ENCODE measurements at regions not wholly inside any gene's neighbourhood (a gene's known extent, or its start where the extent isn't known, plus 50 kb on each side); places are given as distances from the start of the nearest gene placed in this dataset.
"Not testable (repeated sequence)": the region's sequence is repeated elsewhere in the genome, so short reads cannot be mapped to it uniquely, and the experiment has no call there.

- no peak overlapping the region for H3K4me3 ChIP-seq
Observed at GRCh38 chr11:121904148-121904547, 211.9 kb downstream of the BLID start.

GRCh38 chr11:121901886-121902285 lies 214.1 kb downstream of the BLID start:
- no peak overlapping the region for H3K4me3 ChIP-seq
- DNase-seq (ENCODE audit: low spot score) = no peak
- H3K27me3 ChIP-seq = no peaks in the 10 kb centered on the region
- peaks cover 2% of the 10 kb centered on the region for H3K4me1 Mint-ChIP-seq
- H3K27ac Mint-ChIP-seq = no peak overlapping the region
- no peaks in the 10 kb centered on the region for H3K9me3 ChIP-seq (ENCODE audit: low read depth)
- H3K9me3 Mint-ChIP-seq = no peaks in the 10 kb centered on the region
- H3K36me3 Mint-ChIP-seq = no peaks in the 10 kb centered on the region
- H3K27me3 Mint-ChIP-seq (ENCODE audit: insufficient read depth, low read depth) = peaks cover 3% of the 10 kb centered on the region
- H3K4me2 ChIP-seq = no peak overlapping the region
- no peak overlapping the region for H2AFZ ChIP-seq (replicated peaks)
- no peak overlapping the region for H3K9ac ChIP-seq
- TF ChIP-seq EZH2 (IDR thresholded peaks at IDR 0.05) = no peak
- TF ChIP-seq, protein P1, sequence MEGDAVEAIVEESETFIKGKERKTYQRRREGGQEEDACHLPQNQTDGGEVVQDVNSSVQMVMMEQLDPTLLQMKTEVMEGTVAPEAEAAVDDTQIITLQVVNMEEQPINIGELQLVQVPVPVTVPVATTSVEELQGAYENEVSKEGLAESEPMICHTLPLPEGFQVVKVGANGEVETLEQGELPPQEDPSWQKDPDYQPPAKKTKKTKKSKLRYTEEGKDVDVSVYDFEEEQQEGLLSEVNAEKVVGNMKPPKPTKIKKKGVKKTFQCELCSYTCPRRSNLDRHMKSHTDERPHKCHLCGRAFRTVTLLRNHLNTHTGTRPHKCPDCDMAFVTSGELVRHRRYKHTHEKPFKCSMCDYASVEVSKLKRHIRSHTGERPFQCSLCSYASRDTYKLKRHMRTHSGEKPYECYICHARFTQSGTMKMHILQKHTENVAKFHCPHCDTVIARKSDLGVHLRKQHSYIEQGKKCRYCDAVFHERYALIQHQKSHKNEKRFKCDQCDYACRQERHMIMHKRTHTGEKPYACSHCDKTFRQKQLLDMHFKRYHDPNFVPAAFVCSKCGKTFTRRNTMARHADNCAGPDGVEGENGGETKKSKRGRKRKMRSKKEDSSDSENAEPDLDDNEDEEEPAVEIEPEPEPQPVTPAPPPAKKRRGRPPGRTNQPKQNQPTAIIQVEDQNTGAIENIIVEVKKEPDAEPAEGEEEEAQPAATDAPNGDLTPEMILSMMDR (IDR thresholded peaks at IDR 0.05) = no peak
- TF ChIP-seq EZH2phosphoT487 (IDR thresholded peaks at IDR 0.05) = no peak
- no peaks in the 10 kb centered on the region for H3F3A ChIP-seq (ENCODE audit: low read depth)
- H3K36me3 ChIP-seq = no peaks in the 10 kb centered on the region
- no peaks in the 10 kb centered on the region for H3K4me1 ChIP-seq
- no peaks in the 10 kb centered on the region for H3K79me2 ChIP-seq (ENCODE audit: low read depth)
- no peak overlapping the region for H3K27ac ChIP-seq
- no peaks in the 10 kb centered on the region for H4K20me1 ChIP-seq (ENCODE audit: low read depth)
- H3K4me3 Mint-ChIP-seq = no peak overlapping the region

More at GRCh38 chr11:121904148-121904547, 211.9 kb downstream of the BLID start:
- TF ChIP-seq EZH2 (IDR thresholded peaks at IDR 0.05) = no peak
- TF ChIP-seq, protein P1 (IDR thresholded peaks at IDR 0.05) = no peak
- no peak for TF ChIP-seq EZH2phosphoT487 (IDR thresholded peaks at IDR 0.05)
- Mint-ChIP-seq H3K27me3 (ENCODE audit: insufficient read depth, low read depth) (peaks cover 3% of the 10 kb centered on the region), H3K36me3 (no peaks in the 10 kb centered on the region), H3K4me1 (peaks cover 2% of the 10 kb centered on the region), H3K9me3 (no peaks in the 10 kb centered on the region), H3K4me3 (no peak overlapping the region), H3K27ac (no peak overlapping the region)
- no peaks in the 10 kb centered on the region for H3K36me3 ChIP-seq
- no peaks in the 10 kb centered on the region for H3K4me1 ChIP-seq
- no peak overlapping the region for H3K9ac ChIP-seq
- DNase-seq (ENCODE audit: low spot score) = no peak
- H3K79me2 ChIP-seq (ENCODE audit: low read depth) = no peaks in the 10 kb centered on the region
- no peak overlapping the region for H2AFZ ChIP-seq (replicated peaks)
- no peaks in the 10 kb centered on the region for H3F3A ChIP-seq (ENCODE audit: low read depth)
- H3K4me2 ChIP-seq = no peak overlapping the region
- H3K9me3 ChIP-seq (ENCODE audit: low read depth) = no peaks in the 10 kb centered on the region
- no peaks in the 10 kb centered on the region for H3K27me3 ChIP-seq
- no peak overlapping the region for H3K27ac ChIP-seq
- no peaks in the 10 kb centered on the region for H4K20me1 ChIP-seq (ENCODE audit: low read depth)

DNA sequence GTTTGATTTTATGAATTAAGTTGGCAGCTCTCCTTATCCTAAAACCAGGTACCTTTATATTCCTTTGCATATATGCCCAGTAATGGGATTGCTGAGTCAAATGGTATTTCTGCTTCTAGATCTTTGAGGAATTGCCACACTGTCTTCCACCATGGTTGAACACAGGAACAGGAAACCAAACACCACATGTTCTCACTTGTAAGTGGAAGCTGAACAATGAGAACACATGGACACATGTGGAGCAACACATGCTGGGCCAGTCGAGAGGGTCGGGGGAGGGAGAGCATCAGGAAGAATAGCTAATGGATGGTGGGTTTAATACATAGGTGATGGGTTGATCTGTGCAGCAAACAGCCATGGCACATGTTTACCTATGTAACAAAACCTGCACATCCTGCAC lies 214.6 kb downstream of the BLID start:
- H3K4me3 ChIP-seq; H3K9me3 Mint-ChIP-seq; H3K27ac Mint-ChIP-seq; H3K36me3 ChIP-seq; H3K4me3 Mint-ChIP-seq; H3K27ac ChIP-seq; H3K4me1 Mint-ChIP-seq; H2AFZ ChIP-seq (replicated peaks); H3K9ac ChIP-seq; H3K36me3 Mint-ChIP-seq; H3K4me1 ChIP-seq; H3K27me3 ChIP-seq; H3K9me3 ChIP-seq (ENCODE audit: low read depth); H4K20me1 ChIP-seq (ENCODE audit: low read depth); H3F3A ChIP-seq (ENCODE audit: low read depth); H3K79me2 ChIP-seq (ENCODE audit: low read depth); H3K27me3 Mint-ChIP-seq (ENCODE audit: insufficient read depth, low read depth); DNase-seq (ENCODE audit: low spot score); H3K4me2 ChIP-seq: not testable (repeated sequence)

GRCh38 chr11:121899520-121899919 lies 216.5 kb downstream of the BLID start:
- no peak for DNase-seq (ENCODE audit: low spot score)
- Histone ChIP-seq H3K4me3 (no peak overlapping the region), H3F3A (ENCODE audit: low read depth) (no peaks in the 10 kb centered on the region), H3K79me2 (ENCODE audit: low read depth) (no peaks in the 10 kb centered on the region), H3K27ac (no peak overlapping the region), H3K4me1 (no peaks in the 10 kb centered on the region), H3K4me2 (no peak overlapping the region), H2AFZ (replicated peaks) (no peak overlapping the region), H4K20me1 (ENCODE audit: low read depth) (no peaks in the 10 kb centered on the region), H3K9ac (no peak overlapping the region), H3K9me3 (ENCODE audit: low read depth) (no peaks in the 10 kb centered on the region), H3K36me3 (no peaks in the 10 kb centered on the region), H3K27me3 (no peaks in the 10 kb centered on the region)
- no peak overlapping the region for H3K4me3 Mint-ChIP-seq
- no peak overlapping the region for H3K27ac Mint-ChIP-seq
- H3K9me3 Mint-ChIP-seq = peaks cover 5% of the 10 kb centered on the region
- peaks cover 2% of the 10 kb centered on the region for H3K27me3 Mint-ChIP-seq (ENCODE audit: insufficient read depth, low read depth)
- peaks cover 3% of the 10 kb centered on the region for H3K36me3 Mint-ChIP-seq
- TF ChIP-seq, protein P1 (IDR thresholded peaks at IDR 0.05) = no peak
- peaks cover 2% of the 10 kb centered on the region for H3K4me1 Mint-ChIP-seq
